ENCODE measurements at regions not wholly inside any gene's neighbourhood (a gene's known extent, or its start where the extent isn't known, plus 50 kb on each side); places are given as distances from the start of the nearest gene placed in this dataset.

DNA sequence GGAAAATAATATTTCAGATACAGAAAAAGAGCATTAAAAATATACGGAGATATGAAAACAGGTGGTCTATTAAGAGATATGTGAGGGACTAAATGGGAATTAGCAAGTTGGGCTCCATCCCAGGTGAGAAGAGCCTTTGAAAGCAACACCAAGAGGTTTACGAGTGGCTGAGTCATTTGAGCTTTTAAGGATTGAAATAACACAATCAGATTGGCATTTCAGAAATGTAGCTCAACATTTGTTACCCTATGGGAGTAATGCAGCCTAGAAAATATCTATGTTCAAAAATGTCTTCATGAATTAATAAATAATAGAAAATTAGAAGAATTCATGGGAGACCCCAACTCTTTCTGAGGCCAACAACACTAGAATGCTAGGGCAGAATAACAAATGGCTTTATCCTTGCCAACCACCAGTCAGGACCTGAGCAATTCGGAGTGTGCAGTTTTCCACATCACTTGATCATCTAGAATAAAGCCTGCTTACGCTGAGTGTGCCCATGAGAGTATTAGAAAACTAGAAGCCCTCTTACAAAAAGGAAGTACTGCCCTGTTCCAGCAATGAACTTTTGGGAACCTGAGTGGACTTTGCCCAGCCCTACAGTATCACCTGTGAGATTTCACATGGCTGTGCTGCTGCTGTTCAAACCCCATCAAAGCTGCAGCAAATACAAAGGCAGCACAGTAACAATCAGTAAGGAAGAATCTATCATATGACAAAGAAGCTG lies 538.0 kb upstream of the CAMK1G start:
- DNase-seq = no peak

GRCh38 chr1:209046058-209046417 lies 537.5 kb upstream of the CAMK1G start:
- no peak for DNase-seq

- DNase-seq = no peak
These were observed 536.6 kb upstream of the CAMK1G start for GRCh38 chr1:209046935-209047334.

DNA sequence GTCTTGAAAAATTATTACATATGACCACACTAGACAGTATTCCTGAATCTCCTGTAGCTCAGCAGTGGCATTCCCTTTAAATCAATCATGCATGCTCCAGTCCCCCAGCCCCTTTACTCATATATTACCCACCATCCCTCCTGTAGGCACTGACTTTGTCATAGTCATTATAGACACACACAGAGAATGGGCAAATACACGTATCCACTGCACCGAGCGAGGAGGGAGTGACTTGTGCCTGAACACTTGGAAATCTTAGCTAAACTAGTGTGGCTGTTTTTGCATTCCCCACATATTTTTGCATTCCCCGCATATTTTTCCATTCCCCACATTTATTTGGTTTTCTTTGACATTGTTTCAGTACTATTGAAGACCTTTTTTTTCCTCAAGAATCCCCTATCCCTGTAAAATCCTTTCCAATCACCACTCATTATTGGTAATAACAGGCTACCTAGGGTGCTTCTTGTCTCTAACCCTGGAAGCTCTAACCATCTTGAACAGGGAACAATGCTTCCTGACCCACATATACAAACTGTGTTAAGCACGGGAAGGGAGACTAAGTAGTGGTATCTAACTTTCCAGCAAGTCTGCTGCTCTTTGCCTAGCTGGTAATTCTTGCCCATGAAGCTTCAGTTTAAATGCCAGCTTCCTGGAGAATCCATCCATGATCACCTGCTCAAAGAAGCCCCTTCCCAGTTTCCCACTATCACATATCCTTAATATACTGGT lies 534.4 kb upstream of the CAMK1G start:
- no peak for DNase-seq

GRCh38 chr1:209051570-209051969 lies 531.9 kb upstream of the CAMK1G start:
- DNase-seq = no peak

DNA sequence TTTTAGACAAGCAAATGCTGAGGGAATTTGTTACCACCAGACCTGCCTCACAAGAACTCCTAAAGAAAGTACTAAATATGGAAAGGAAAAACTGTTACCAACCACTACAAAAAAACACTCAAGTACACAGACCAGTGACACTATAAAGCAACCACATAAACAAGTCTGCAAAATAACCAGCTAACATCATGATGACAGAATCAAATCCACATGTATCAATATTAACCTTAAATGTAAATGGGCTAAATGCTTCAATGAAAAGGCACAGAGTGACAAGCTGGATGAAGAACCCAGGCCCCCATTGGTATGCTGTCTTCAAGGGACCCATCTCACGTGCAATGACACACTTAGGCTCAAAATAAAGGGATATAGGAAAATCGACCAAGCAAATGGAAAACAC lies 529.9 kb upstream of the CAMK1G start:
- DNase-seq = no peak

DNA sequence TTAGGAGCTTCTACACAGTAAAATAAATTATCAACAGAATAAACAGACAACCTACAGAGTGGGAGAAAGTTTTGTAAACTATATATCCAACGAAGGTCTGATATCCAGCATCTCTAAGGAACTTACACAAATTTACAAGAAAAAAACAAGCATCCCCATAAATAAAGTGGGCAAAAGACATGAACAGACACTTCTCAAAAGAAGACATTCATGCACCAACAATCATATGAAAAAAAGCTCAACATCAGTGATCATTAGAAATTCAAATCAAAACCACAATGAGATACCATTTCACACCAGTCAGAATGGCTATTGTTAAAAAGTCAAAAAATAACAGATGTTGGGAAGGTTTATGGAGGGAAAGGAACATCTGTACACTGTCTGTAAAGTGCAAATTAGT lies 526.4 kb upstream of the CAMK1G start:
- DNase-seq = no peak

GRCh38 chr1:209057901-209058300 lies 525.6 kb upstream of the CAMK1G start:
- DNase-seq = no peak

DNA sequence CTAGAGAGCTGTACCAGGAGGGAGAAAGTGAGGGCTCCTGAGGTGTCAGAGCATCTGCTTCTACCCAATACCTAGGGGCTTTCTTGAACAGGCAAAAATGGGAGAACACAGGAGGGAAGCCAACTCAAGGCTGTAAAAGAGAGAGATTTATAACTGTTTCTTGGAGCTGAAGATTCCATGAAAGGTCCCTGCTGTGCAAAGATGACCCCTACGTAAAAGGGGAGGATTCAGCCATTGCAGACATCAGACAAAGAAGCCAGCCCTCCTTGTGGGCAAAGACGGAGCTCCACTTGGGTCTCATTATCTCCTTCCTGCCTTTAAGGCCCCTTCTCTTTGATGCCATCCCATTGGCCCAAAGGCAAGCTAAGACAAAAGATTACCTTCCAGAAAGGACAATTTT lies 524.1 kb upstream of the CAMK1G start:
- no peak for DNase-seq

DNA sequence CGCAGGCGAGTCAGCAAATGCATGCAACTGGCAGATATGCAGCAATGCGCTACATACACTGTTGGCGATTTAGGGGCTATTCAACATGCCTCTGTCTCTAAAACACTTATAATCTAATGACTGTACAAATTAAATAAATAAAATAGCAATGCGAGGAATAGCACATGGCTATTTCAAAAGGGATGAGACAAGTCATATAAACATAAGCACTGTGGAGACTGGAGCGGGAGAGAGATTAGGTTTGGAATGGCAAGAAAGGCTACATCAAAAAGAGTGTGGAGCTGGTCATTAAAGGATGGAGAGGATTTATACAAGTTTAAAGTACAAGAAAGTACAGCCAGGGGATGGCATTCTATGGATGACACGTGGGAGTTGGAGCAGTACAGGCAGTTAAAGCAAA lies 523.5 kb upstream of the CAMK1G start:
- DNase-seq = no peak

DNA sequence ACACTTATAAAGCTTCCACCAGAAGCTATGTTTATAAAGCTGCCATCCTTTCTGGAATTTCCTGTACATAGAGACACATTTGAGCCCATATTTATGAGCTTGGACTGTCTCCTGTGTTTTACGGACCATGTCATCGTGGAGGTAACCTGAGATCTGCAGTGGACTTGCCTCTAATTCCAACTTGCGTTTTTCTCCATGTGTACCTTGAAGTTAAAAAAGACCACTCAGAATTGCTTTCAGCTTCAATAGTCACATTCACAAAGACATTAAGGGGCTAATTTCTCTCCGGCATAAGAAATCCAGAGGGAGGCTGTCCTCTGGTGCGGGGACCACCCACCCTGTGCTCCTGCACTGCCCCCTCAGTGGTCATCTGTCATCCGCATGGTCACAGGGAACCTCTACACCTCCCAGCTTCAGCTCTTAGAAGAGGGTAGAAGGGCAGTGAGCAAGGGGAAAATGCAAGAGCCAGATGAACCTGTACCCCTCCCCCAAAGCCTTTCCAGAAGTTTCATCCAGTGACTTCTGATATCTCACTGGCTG lies 521.4 kb upstream of the CAMK1G start:
- DNase-seq = no peak

DNA sequence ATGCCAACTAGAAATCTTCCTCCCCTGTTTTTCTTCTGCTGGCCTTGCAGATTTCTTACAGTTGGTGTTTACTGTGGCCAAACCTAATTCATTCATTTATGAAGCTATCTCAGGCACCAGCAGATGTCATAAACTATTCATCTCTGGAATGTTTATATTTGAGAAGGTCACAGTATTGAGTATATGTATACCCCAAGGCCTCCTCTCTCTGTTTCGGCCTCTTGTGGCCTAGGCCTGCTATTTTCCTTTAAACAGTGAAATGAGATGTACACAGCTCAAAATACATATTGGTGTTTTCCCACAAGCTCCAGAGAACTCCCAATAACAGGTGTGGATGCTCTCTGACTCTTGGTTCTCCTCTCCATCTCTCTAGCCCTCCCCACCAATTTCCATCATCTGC lies 520.7 kb upstream of the CAMK1G start:
- no peak for DNase-seq

- DNase-seq = no peak
These were observed 519.5 kb upstream of the CAMK1G start for GRCh38 chr1:209063767-209064659.

GRCh38 chr1:209064850-209065706 lies 518.4 kb upstream of the CAMK1G start:
- no peak for DNase-seq

DNA sequence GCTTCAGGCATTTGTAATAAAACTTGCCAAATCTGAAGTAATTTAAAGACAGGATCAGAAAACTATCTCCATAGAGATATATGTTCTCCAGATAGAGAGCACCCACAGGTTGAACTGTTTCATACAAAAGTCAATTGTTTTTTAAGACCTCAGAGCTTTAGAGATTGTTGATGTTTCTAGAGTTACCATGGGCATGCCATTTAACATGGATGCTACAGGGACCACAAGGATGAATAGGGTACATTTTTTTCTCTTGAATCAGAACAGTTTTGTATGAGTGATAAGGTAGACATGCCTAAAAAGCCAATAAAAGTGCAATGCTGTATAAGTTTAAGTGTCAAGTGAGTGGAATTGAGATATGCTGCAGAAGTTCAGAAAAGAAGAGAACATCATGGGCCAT lies 511.0 kb upstream of the CAMK1G start:
- DNase-seq = no peak

DNA sequence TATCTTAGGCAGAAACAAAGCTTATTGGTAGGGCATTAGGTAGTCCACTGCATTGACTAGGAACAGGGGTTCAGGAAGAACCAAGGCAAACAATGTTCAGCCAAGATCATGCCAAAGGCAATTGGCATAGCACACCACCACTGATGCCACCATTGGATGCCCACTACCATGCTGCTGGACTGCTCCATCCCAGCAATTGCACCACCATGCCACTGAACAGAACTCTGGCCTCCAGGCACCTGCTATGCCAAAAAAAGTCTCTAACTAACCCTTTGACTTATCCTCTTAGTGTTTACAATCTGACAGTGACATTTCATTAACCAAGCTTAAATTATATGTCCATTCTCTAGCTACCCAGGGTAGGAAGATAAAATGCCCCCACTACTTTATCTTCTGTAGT lies 509.6 kb upstream of the CAMK1G start:
- no peak for DNase-seq

- DNase-seq = no peak
These were observed 508.8 kb upstream of the CAMK1G start for GRCh38 chr1:209074575-209075250.

DNA sequence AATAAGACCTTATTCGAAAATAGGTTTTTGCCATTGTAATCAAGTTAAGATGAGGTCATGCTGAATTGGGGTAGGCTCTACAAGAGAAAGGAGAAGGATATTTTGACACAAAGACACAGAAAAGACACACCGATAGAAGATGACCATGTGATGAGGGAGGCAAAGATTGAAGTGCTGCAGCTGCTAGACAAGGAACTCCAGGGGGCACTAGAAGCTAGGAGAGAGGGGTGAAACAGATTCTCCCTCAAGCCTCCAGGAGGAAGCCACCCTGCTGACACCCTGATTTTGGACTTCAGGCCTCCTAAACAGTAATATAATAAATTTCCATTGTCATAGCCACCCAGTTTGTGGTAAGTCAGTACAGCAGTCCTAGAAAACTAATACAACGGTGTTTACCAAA lies 506.8 kb upstream of the CAMK1G start:
- DNase-seq = no peak

- no peak for DNase-seq
These were observed 503.2 kb upstream of the CAMK1G start for GRCh38 chr1:209080170-209080781.

- DNase-seq = no peak
These were observed 496.9 kb upstream of the CAMK1G start for GRCh38 chr1:209086486-209087192.

- DNase-seq = no peak
These were observed 489.1 kb upstream of the CAMK1G start for GRCh38 chr1:209094384-209094783.

Data from effector CD4-positive, alpha-beta T cell (primary cell).